Common myeloid progenitor, CD34-positive (primary cell): ENCODE measurements at regions not wholly inside any gene's neighbourhood (a gene's known extent, or its start where the extent isn't known, plus 50 kb on each side); places are given as distances from the start of the nearest gene placed in this dataset.

Experiments
- CTCF ChIA-PET: fragments of 350-600 bp; sonication (Branson Sonifier 250); formaldehyde crosslinking; loops from one replicate; lab custom pipeline; 2021; ENCODE audit warnings: antibody characterized with exemption; lab: Charles Lee
- POLR2A ChIA-PET: fragments of 350-600 bp; sonication (Branson Sonifier 250); formaldehyde crosslinking; loops from one replicate; lab custom pipeline; 2021; ENCODE audit warnings: antibody characterized with exemption; lab: Charles Lee
- DNase-seq, 3 donors: peaks; one replicate each; pipeline versions ENCODE4 v3.0.0 to v3.0.0-alpha.2; 2013
- H3K27ac ChIP-seq, 2 experiments: 1 replicate in 1 of 2; 2 replicates in 1 of 2; pipeline ENCODE4 v1.7.0; 2013; ENCODE audit warnings: inconsistent platforms in 2 of 2, low read length in 2 of 2, mild to moderate bottlenecking in 2 of 2, low read depth in 1 of 2, moderate library complexity in 1 of 2; ENCODE audit not compliant: severe bottlenecking in 2 of 2, insufficient read depth in 1 of 2, poor library complexity in 1 of 2
- H3K27me3 ChIP-seq, 5 experiments: replicated peaks in 2 of 5; 1 replicate in 3 of 5; 2 replicates in 2 of 5; pipeline versions ENCODE4 v1.6.1 to v1.7.0; 2013; ENCODE audit warnings: low read length in 4 of 5, mild to moderate bottlenecking in 2 of 5, moderate library complexity in 2 of 5, inconsistent platforms in 1 of 5; ENCODE audit not compliant: insufficient read depth in 5 of 5, control insufficient read depth in 4 of 5
- H3K36me3 ChIP-seq, 4 experiments: 1 replicate in 2 of 4; 2 replicates in 2 of 4; pipeline versions ENCODE4 v1.6.1 to v1.7.0; 2013; ENCODE audit warnings: low read length in 3 of 4, control low read depth in 1 of 4, mild to moderate bottlenecking in 1 of 4; ENCODE audit not compliant: control insufficient read depth in 4 of 4, insufficient read depth in 4 of 4
- H3K4me1 ChIP-seq, 4 experiments: 1 replicate in 3 of 4; 2 replicates in 1 of 4; pipeline versions ENCODE4 v1.6.1 to v1.7.1; 2013; ENCODE audit warnings: low read length in 3 of 4, mild to moderate bottlenecking in 3 of 4, control low read depth in 1 of 4, inconsistent platforms in 1 of 4, moderate library complexity in 1 of 4; ENCODE audit not compliant: control insufficient read depth in 4 of 4, insufficient read depth in 4 of 4; ENCODE audit errors: control extremely low read depth in 1 of 4
- H3K4me3 ChIP-seq, 7 experiments: 1 replicate in 4 of 7; 2 replicates in 3 of 7; pipeline versions ENCODE4 v1.5.1 to v1.7.0; 2013; ENCODE audit warnings: mild to moderate bottlenecking in 7 of 7, low read length in 6 of 7, moderate library complexity in 6 of 7, inconsistent platforms in 2 of 7, low read depth in 2 of 7, control low read depth in 1 of 7; ENCODE audit not compliant: insufficient read depth in 4 of 7, control insufficient read depth in 1 of 7; ENCODE audit errors: extremely low read depth in 1 of 7
- H3K9me3 ChIP-seq, 5 experiments: 1 replicate in 4 of 5; 2 replicates in 1 of 5; pipeline versions ENCODE4 v1.6.1 to v1.7.1; 2013; ENCODE audit warnings: low read length in 4 of 5, mild to moderate bottlenecking in 2 of 5, inconsistent platforms in 1 of 5, low read depth in 1 of 5, moderate library complexity in 1 of 5; ENCODE audit not compliant: control insufficient read depth in 4 of 5, insufficient read depth in 2 of 5; ENCODE audit errors: control extremely low read depth in 1 of 5
- WGBS: methylation state at CpG from one replicate; pipeline ENCODE4 v1.1.5; 2013; ENCODE audit not compliant: insufficient coverage; 5-methylcytosine and 5-hydroxymethylcytosine counted together

DNA sequence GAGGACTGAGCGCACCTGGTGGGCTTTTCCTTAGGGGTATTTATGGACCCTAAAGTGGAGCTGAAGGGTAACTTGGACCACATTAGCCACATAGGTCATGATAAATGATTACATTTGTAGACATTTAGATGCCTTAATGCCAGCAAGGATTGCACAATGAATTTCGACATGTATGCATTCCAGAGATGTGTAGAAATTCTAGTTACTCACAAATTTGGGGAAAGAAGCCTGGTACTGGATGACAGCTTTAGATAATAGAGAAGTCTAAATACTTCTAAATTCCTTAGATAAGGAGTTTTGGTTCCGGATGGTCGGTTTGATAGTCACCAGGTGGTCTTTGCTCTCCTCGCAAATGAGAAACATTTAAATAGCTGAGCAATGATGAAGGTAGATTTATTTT lies 609.5 kb upstream of the PRKX start:
- Histone ChIP-seq H3K9me3 (peaks cover 0 to 1% (median 0%) of the 10 kb centered on the region in 5 experiments), H3K36me3 (no peaks in the 10 kb centered on the region), H3K27me3 (no peaks in the 10 kb centered on the region), H3K27ac (no peak overlapping the region), H3K4me1 (no peaks in the 10 kb centered on the region), H3K4me3 (no peak overlapping the region)
- ChIA-PET CTCF (no interaction called here), POLR2A (no interaction called here)
- no peak for DNase-seq
- 100% methylated on average over 2 of the region's 5 CpGs for WGBS

DNA sequence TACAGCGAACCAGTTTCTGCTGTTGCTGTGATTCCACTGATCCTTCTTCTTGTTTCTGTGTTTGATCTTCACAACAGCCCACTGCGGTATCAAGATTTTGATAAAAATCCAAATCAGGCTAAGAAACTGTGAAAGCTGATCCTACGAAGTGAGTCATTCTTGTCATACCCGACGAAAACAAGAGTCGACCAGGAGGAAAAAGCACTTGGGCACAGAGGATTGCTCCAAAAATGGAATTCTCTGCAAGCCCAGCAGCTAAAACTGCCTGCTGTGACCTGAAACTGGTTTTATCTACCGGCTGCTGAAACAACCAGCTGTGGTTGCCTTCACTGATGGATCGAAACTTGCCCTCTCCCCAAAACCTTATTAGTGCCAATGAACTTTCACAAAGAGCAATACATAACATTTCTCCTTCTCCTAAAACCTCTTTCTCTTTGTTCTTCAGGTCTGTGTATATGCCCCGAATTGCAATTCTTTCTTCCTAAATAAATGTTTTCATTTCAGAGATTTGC lies 607.0 kb upstream of the PRKX start:
- 75% methylated on average over 8 of the region's 9 CpGs for WGBS
- Histone ChIP-seq H3K36me3 (no peaks in the 10 kb centered on the region), H3K27me3 (no peaks in the 10 kb centered on the region), H3K9me3 (peaks cover 0 to 1% (median 0%) of the 10 kb centered on the region in 5 experiments), H3K27ac (no peak overlapping the region), H3K4me1 (no peaks in the 10 kb centered on the region), H3K4me3 (no peak overlapping the region)
- ChIA-PET CTCF (no interaction called here), POLR2A (no interaction called here)
- DNase-seq = no peak

GRCh38 chrX:4315891-4316290 lies 602.4 kb upstream of the PRKX start:
- Histone ChIP-seq H3K9me3 (no peaks in the 10 kb centered on the region), H3K27me3 (no peaks in the 10 kb centered on the region), H3K27ac (no peak overlapping the region), H3K36me3 (no peaks in the 10 kb centered on the region), H3K4me1 (no peaks in the 10 kb centered on the region), H3K4me3 (no peak overlapping the region)
- no peak for DNase-seq
- WGBS = 96% methylated on average over 2 of the region's 2 CpGs
- POLR2A ChIA-PET = no interaction called here
- CTCF ChIA-PET = no interaction called here

DNA sequence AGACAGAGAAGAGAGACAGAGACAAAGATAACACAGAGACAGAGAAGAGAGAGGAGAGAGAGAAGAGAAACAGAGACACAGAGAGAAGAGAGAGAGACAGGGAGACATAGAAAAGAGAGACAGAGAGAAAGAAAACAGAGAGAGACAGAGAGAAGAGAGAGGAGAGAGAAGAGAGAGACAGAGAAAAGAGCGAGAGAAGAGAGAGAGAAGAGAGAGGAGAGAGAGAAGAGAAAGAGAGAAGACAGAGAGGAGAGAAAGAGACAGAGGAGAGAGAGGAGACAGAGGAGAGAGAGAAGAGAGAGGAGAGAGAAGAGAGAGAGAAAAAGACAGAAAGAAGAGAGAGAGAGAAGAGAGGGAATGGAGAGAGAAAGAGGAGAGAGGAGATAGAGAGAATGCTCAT lies 601.1 kb upstream of the PRKX start:
- Histone ChIP-seq H3K36me3 (no peaks in the 10 kb centered on the region), H3K27ac (no peak overlapping the region), H3K4me3 (no peak overlapping the region), H3K27me3 (no peaks in the 10 kb centered on the region), H3K9me3 (no peaks in the 10 kb centered on the region), H3K4me1 (no peaks in the 10 kb centered on the region)
- DNase-seq = no peak
- ChIA-PET POLR2A (no interaction called here), CTCF (no interaction called here)
- 89% methylated on average over 1 of the region's 1 CpG for WGBS

- Histone ChIP-seq H3K4me3 (no peak overlapping the region), H3K27ac (no peak overlapping the region), H3K4me1 (no peaks in the 10 kb centered on the region), H3K27me3 (no peaks in the 10 kb centered on the region), H3K36me3 (no peaks in the 10 kb centered on the region), H3K9me3 (no peaks in the 10 kb centered on the region)
- 100% methylated on average over 3 of the region's 4 CpGs for WGBS
- POLR2A ChIA-PET = no interaction called here
- CTCF ChIA-PET = no interaction called here
- no peak for DNase-seq
These were observed 563.7 kb upstream of the PRKX start for GRCh38 chrX:4277122-4277521.

GRCh38 chrX:4268676-4269075 lies 555.2 kb upstream of the PRKX start:
- Histone ChIP-seq H3K9me3 (no peaks in the 10 kb centered on the region), H3K27me3 (no peaks in the 10 kb centered on the region), H3K4me1 (no peaks in the 10 kb centered on the region), H3K4me3 (no peak overlapping the region), H3K36me3 (no peaks in the 10 kb centered on the region), H3K27ac (no peak overlapping the region)
- CTCF ChIA-PET = no interaction called here
- POLR2A ChIA-PET = no interaction called here
- no peak for DNase-seq
- WGBS = 35% methylated on average over 2 of the region's 2 CpGs

- no peak for DNase-seq
- CTCF ChIA-PET = no interaction called here
- no peaks in the 10 kb centered on the region for H3K9me3 ChIP-seq
- WGBS = 100% methylated on average over 2 of the region's 4 CpGs
- no peak overlapping the region for H3K4me3 ChIP-seq
- H3K36me3 ChIP-seq = no peaks in the 10 kb centered on the region
- no peak overlapping the region for H3K27ac ChIP-seq
- POLR2A ChIA-PET = no interaction called here
- no peaks in the 10 kb centered on the region for H3K4me1 ChIP-seq
- H3K27me3 ChIP-seq = no peaks in the 10 kb centered on the region
These were observed 551.6 kb upstream of the PRKX start for GRCh38 chrX:4265036-4265435.
